ENCODE measurements at regions not wholly inside any gene's neighbourhood (a gene's known extent, or its start where the extent isn't known, plus 50 kb on each side); places are given as distances from the start of the nearest gene placed in this dataset.
"Not testable (repeated sequence)": the region's sequence is repeated elsewhere in the genome, so short reads cannot be mapped to it uniquely, and the experiment has no call there.

DNA sequence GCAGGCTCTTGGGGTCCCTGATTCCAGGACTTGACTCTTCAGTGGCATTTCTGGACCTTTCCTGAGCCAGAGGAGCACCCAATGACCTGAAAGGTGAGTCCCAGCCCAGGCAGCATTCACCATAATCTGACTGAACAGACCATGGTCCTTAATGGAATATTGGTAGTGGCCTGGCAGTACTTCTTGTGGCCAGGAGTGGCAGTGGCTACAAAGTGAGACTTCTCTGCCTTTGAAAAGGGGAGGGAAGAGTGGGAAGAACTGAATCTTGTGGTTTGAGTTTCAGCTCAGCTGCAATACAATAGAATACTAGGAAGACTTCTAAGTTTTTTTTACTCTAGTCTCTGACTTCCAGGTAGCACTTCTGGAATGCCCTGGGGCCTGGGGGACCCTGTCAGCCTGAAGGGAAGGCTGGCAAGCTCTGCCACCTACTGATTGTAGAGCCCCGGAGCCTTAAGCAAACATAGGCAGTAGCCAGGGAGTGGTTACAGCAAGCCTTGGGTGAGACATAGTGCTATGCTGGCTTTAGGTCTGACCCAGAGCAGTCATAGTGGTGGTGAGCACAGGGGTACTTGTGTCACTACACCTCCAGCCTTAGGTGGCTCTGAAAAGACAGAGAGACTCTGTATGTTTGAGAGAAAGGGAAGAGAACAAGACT is 674.2 kb upstream of the MANEA start:
- Mint-ChIP-seq H3K9me3 (no peaks in the 10 kb centered on the region), H3K27me3 (ENCODE audit: low read depth, poor library complexity) (peaks cover 3% of the 10 kb centered on the region), H3K4me1 (no peaks in the 10 kb centered on the region), H3K36me3 (ENCODE audit: low read depth) (no peaks in the 10 kb centered on the region), H3K4me3 (no peak overlapping the region), H3K27ac (no peak overlapping the region)
- TF ChIP-seq, protein P1, sequence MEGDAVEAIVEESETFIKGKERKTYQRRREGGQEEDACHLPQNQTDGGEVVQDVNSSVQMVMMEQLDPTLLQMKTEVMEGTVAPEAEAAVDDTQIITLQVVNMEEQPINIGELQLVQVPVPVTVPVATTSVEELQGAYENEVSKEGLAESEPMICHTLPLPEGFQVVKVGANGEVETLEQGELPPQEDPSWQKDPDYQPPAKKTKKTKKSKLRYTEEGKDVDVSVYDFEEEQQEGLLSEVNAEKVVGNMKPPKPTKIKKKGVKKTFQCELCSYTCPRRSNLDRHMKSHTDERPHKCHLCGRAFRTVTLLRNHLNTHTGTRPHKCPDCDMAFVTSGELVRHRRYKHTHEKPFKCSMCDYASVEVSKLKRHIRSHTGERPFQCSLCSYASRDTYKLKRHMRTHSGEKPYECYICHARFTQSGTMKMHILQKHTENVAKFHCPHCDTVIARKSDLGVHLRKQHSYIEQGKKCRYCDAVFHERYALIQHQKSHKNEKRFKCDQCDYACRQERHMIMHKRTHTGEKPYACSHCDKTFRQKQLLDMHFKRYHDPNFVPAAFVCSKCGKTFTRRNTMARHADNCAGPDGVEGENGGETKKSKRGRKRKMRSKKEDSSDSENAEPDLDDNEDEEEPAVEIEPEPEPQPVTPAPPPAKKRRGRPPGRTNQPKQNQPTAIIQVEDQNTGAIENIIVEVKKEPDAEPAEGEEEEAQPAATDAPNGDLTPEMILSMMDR (IDR thresholded peaks at IDR 0.05), result no peak
- DNase-seq, result no peak

DNA sequence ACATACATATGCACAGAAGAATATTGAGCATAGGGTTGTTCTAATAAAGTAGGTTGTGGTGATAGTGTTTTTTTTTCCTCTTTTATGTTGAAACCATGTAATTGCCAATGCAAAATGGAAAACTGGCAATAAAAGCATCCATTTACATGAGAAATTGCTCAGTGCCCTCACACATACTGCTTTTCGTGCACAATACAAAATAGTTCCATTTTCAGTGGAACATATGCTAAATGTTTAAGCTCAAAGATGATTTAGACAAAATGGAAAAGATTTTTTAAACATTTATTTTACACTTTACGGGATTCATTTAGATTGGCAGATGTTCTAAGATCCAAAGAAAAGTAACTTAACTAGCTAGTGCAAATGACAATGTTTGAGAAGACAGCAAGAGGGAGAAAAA is 678.1 kb upstream of the MANEA start:
- H3K27ac Mint-ChIP-seq, result no peak overlapping the region
- peaks cover 3% of the 10 kb centered on the region for H3K27me3 Mint-ChIP-seq (ENCODE audit: low read depth, poor library complexity)
- DNase-seq, result no peak
- no peaks in the 10 kb centered on the region for H3K9me3 Mint-ChIP-seq
- H3K36me3 Mint-ChIP-seq (ENCODE audit: low read depth), result no peaks in the 10 kb centered on the region
- H3K4me1 Mint-ChIP-seq, result no peaks in the 10 kb centered on the region
- no peak overlapping the region for H3K4me3 Mint-ChIP-seq
- TF ChIP-seq, protein P1 (IDR thresholded peaks at IDR 0.05), result no peak

DNA sequence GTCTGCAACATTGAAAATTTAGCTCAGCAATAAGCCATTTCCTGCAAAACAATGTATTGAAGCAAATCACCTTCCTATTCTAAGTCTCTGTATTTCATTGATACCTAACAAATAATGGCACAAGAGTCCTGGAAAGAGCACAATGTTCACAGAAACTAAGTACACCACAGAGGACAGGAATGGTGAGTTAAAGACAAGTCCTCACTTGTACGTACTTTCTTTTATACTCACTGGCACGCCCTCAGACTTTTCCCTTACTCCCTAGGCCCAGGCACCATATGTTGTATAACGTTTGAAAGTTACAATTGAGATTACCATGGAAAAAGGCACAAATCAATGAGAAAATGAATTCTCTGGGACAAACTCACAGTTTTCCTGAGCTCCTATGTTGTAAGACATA is 683.0 kb upstream of the MANEA start:
- H3K9me3 Mint-ChIP-seq, result no peaks in the 10 kb centered on the region
- H3K27me3 Mint-ChIP-seq (ENCODE audit: low read depth, poor library complexity), result peaks cover 3% of the 10 kb centered on the region
- H3K4me1 Mint-ChIP-seq, result no peaks in the 10 kb centered on the region
- TF ChIP-seq, protein P1 (IDR thresholded peaks at IDR 0.05), result no peak
- H3K36me3 Mint-ChIP-seq (ENCODE audit: low read depth), result no peaks in the 10 kb centered on the region
- no peak for DNase-seq
- H3K27ac Mint-ChIP-seq, result no peak overlapping the region
- no peak overlapping the region for H3K4me3 Mint-ChIP-seq

DNA sequence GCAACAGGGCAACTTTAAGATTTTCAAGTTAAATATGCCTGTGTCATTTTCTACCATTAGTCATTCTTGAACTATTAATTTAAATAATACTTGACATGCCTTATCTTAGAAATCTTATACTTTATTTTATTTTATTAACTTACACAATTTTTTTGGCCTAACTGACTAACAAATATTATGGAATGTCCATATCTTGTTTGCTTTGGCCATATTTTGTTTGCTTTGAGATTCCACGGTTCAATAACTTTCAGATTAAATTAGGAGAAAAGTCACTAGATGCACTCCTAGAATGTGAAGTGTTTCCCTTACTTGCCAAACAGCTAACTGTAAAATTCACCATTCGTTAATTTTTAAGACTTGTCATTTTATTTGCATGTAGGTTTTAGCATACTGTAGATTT is 684.0 kb upstream of the MANEA start:
- H3K36me3 Mint-ChIP-seq (ENCODE audit: low read depth), result no peaks in the 10 kb centered on the region
- DNase-seq, result no peak
- no peaks in the 10 kb centered on the region for H3K9me3 Mint-ChIP-seq
- no peaks in the 10 kb centered on the region for H3K4me1 Mint-ChIP-seq
- no peak overlapping the region for H3K4me3 Mint-ChIP-seq
- H3K27ac Mint-ChIP-seq, result no peak overlapping the region
- TF ChIP-seq, protein P1 (IDR thresholded peaks at IDR 0.05), result no peak
- peaks cover 3% of the 10 kb centered on the region for H3K27me3 Mint-ChIP-seq (ENCODE audit: low read depth, poor library complexity)

DNA sequence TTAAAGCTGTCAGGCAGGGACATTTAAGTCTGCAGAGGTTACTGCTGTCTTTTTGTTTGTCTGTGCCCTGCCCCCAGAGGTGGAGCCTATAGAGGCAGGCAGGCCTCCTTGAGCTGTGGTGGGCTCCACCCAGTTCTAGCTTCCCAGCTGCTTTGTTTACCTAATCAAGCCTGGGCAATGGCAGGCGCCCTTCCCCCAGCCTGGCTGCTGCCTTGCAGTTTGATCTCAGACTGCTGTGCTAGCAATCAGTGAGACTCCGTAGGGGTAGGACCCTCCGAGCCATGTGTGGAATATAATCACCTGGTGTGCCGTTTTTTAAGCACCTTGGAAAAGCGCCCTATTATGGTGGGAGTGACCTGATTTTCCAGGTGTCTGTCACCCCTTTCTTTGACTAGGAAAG is 703.5 kb upstream of the MANEA start:
- H3K36me3 Mint-ChIP-seq (ENCODE audit: low read depth); H3K27me3 Mint-ChIP-seq (ENCODE audit: low read depth, poor library complexity); H3K27ac Mint-ChIP-seq; H3K4me1 Mint-ChIP-seq; H3K4me3 Mint-ChIP-seq: not testable (repeated sequence)
- DNase-seq, result peak; percentile 10
- H3K9me3 Mint-ChIP-seq, result peaks cover 31% of the 10 kb centered on the region

DNA sequence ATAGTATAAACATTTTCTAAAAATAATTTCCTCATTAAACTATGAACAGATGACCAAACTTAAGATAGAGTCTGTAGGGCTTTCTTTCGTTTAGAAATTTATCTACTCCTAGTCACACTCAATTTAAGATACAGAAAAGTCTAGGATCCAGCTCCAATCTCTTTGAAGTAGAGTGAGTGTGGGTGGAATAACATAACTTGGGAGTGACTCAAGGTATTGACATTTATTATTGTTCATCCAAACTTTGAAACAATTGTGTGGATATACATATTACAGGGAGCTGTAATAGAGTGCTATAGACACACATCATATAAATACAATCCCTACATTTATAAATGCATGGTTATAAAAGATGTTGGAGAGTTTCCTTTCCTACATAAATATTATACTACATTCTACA is 715.2 kb upstream of the MANEA start:
- Mint-ChIP-seq H3K27ac (no peak overlapping the region), H3K9me3 (no peaks in the 10 kb centered on the region), H3K36me3 (ENCODE audit: low read depth) (no peaks in the 10 kb centered on the region), H3K4me3 (no peak overlapping the region), H3K4me1 (no peaks in the 10 kb centered on the region), H3K27me3 (ENCODE audit: low read depth, poor library complexity) (no peaks in the 10 kb centered on the region)
- TF ChIP-seq, protein P1 (IDR thresholded peaks at IDR 0.05), result no peak
- no peak for DNase-seq
